K562 (cell line): ENCODE measurements at regions not wholly inside any gene's neighbourhood (a gene's known extent, or its start where the extent isn't known, plus 50 kb on each side); places are given as distances from the start of the nearest gene placed in this dataset.

ENCODE experiments used
- ATAC-seq: fragments of 200-7000 bp; cut with Tn5 transposase; 3 replicates; pipeline ENCODE4 v1.9.1; 2020; ENCODE audit warnings: moderate library complexity
- BruUV-seq: library from RNA; stranded (reverse); fragments of 400-500 nt; replicated peaks from 2 replicates; lab custom pipeline; 2021; lab: Mats Ljungman, UMichigan
- CTCF ChIA-PET: fragments of 300-600 bp; formaldehyde crosslinking; extraction: SDS; loops from one replicate; lab custom pipeline; 2021; ENCODE audit warnings: low intra/inter-chr PET ratio; lab: Yijun Ruan, JAX
- POLR2A ChIA-PET: fragments of 300-600, 350-650 bp; sonication (Branson Sonifier 250); formaldehyde crosslinking; extraction: SDS; loops from one replicate; lab custom pipeline; 2021; ENCODE audit warnings: antibody characterized with exemption, inconsistent platforms; lab: Yijun Ruan, JAX
- DNase-seq, 4 experiments: peaks; one replicate each; pipeline versions ENCODE4 v3.0.0 to v3.0.0-alpha.2; 2011 to 2018; ENCODE audit warnings: low spot score in 3 of 4, mixed read lengths in 3 of 4; ENCODE audit errors: extremely low read depth in 1 of 4
- FAIRE-seq: peaks from 2 replicates; lab custom pipeline; 2011; peaks lifted over from hg19 to GRCh38; lab: Jason Lieb, UNC
- H2AFZ ChIP-seq: 2 replicates; pipeline ENCODE4 v1.6.0; 2011; ENCODE audit warnings: low read depth, low read length, control low read depth, inconsistent platforms
- H3K27ac ChIP-seq: fragments of 200-600 bp; 3 replicates; pipeline ENCODE4 v1.8.0; 2011; ENCODE audit warnings: low read depth, mild to moderate bottlenecking, control low read depth, inconsistent platforms, low read length, moderate library complexity, mixed read lengths; ENCODE audit errors: extremely low read depth
- H3K27me3 ChIP-seq, 2 experiments: fragments of 300-600 bp in 1 of 2; 2 replicates in 1 of 2; 3 replicates in 1 of 2; pipeline versions ENCODE4 v1.6.0 to v1.8.0; 2011; ENCODE audit warnings: inconsistent platforms in 2 of 2, low read length in 2 of 2, mild to moderate bottlenecking in 1 of 2, mixed read lengths in 1 of 2, moderate library complexity in 1 of 2; ENCODE audit not compliant: control insufficient read depth in 2 of 2, insufficient read depth in 2 of 2
- H3K36me3 ChIP-seq: fragments of 300-600 bp; 3 replicates; pipeline ENCODE4 v1.8.0; 2011; ENCODE audit warnings: mild to moderate bottlenecking, low read length, inconsistent platforms; ENCODE audit not compliant: control insufficient read depth, insufficient read depth
- H3K4me1 ChIP-seq, 2 experiments: fragments of 200-600 bp in 1 of 2; replicated peaks in 1 of 2; 2 replicates in 1 of 2; 3 replicates in 1 of 2; pipeline versions ENCODE4 v1.5.1 to v1.8.0; 2011; ENCODE audit warnings: inconsistent platforms in 2 of 2, low read length in 2 of 2, mild to moderate bottlenecking in 1 of 2, mixed read lengths in 1 of 2, moderate library complexity in 1 of 2; ENCODE audit not compliant: control insufficient read depth in 2 of 2, insufficient read depth in 2 of 2
- H3K4me2 ChIP-seq: 2 replicates; pipeline ENCODE4 v1.6.1; 2011; ENCODE audit warnings: low read length, control low read depth, inconsistent platforms, mixed read lengths; ENCODE audit not compliant: insufficient read depth
- H3K4me3 ChIP-seq: fragments of 200-600 bp; sonication (generic), shearing (Covaris generic); 2 replicates; pipeline ENCODE4 v1.5.1; 2016; ENCODE audit warnings: control low read depth, inconsistent platforms
- H3K79me2 ChIP-seq: fragments of 200-600 bp; 3 replicates; pipeline ENCODE4 v1.8.0; 2011; ENCODE audit warnings: low read length, inconsistent platforms; ENCODE audit not compliant: control insufficient read depth, insufficient read depth
- H3K9ac ChIP-seq, 2 experiments: 2 replicates each; pipeline versions ENCODE4 v1.6.0 to v1.6.1; 2011; ENCODE audit warnings: low read depth in 2 of 2, low read length in 2 of 2, control low read depth in 1 of 2, inconsistent platforms in 1 of 2, mild to moderate bottlenecking in 1 of 2, mixed read lengths in 1 of 2; ENCODE audit not compliant: insufficient read depth in 1 of 2
- H3K9me1 ChIP-seq: one replicate; pipeline ENCODE4 v1.6.0; 2011; ENCODE audit warnings: inconsistent platforms, mild to moderate bottlenecking, low read length, moderate library complexity; ENCODE audit not compliant: control insufficient read depth, insufficient read depth
- H3K9me3 ChIP-seq: replicated peaks from 2 replicates; pipeline ENCODE4 v1.5.1; 2011; ENCODE audit warnings: low read depth, low read length, inconsistent platforms; ENCODE audit not compliant: control insufficient read depth, insufficient read depth
- H4K20me1 ChIP-seq: replicated peaks from 2 replicates; pipeline ENCODE4 v1.6.1; 2011; ENCODE audit warnings: low read length, inconsistent platforms, mixed read lengths; ENCODE audit not compliant: control insufficient read depth, insufficient read depth
- CREM ChIP-seq: IDR thresholded peaks from 2 replicates; pipeline ENCODE4 v1.6.1; 2014; ENCODE audit warnings: antibody characterized with exemption, low read depth
- EHMT2 ChIP-seq: fragments of 450-650 bp; IDR thresholded peaks from 2 replicates; pipeline ENCODE4 v1.6.1; 2018; ENCODE audit warnings: antibody characterized with exemption
- FOXA1 ChIP-seq: fragments of 450-650 bp; IDR thresholded peaks from 2 replicates; pipeline ENCODE4 v1.6.1; 2016; ENCODE audit warnings: mild to moderate bottlenecking, borderline replicate concordance
- FOXO4 ChIP-seq: fragments of 450-650 bp; formaldehyde crosslinking; IDR thresholded peaks from 2 replicates; pipeline ENCODE4 v1.4.0; 2020; ENCODE audit warnings: mild to moderate bottlenecking, moderate library complexity
- GABPA ChIP-seq: fragments of 200-800 bp; sonication (Bioruptor generic); conservative IDR thresholded peaks from 2 replicates; pipeline ENCODE4 v1.6.1; 2016; ENCODE audit warnings: low read depth, missing genetic modification characterization, missing compliant biosample characterization
- HMGN3 ChIP-seq: IDR thresholded peaks from 2 replicates; pipeline ENCODE4 v1.6.1; 2011; ENCODE audit warnings: borderline replicate concordance, low read depth, mild to moderate bottlenecking, mixed read lengths, low read length; ENCODE audit not compliant: insufficient read length; ENCODE audit errors: extremely low read depth
- POLR2G ChIP-seq: fragments of 200-400 bp; formaldehyde crosslinking; IDR thresholded peaks from 2 replicates; pipeline ENCODE4 v1.6.1; 2017; ENCODE audit warnings: low read depth, mild to moderate bottlenecking, antibody characterized with exemption, low read length, moderate library complexity
- POLR3G ChIP-seq: IDR thresholded peaks from 2 replicates; pipeline ENCODE4 v1.6.1; 2011; ENCODE audit not compliant: insufficient read length, insufficient replicate concordance; ENCODE audit errors: extremely low read depth
- RBFOX2 ChIP-seq: fragments of 200-400 bp; formaldehyde crosslinking; IDR thresholded peaks from 2 replicates; pipeline ENCODE4 v1.6.1; 2017; ENCODE audit warnings: low read depth, mild to moderate bottlenecking, low read length, moderate library complexity
- ZNF586 ChIP-seq: fragments of 450-650 bp; formaldehyde crosslinking; conservative IDR thresholded peaks from 2 replicates; pipeline ENCODE4 v1.4.0; 2020; ENCODE audit warnings: mild to moderate bottlenecking, moderate library complexity
- WGBS: fragments of 100-300 bp; shearing (Covaris generic); methylation state at CpG from one replicate; pipeline ENCODE4 v1.1.6; 2016; ENCODE audit warnings: low coverage, mixed read lengths; ENCODE audit not compliant: insufficient coverage; ENCODE audit errors: missing lambda C conversion rate; 5-methylcytosine and 5-hydroxymethylcytosine counted together
- in situ Hi-C: fragments of 300-500 bp; cut with MboI; formaldehyde crosslinking; loops from 4 replicates; pipeline ENCODE4 v1.15.0; 2018; ENCODE audit warnings: inconsistent platforms, mixed read lengths
- intact Hi-C: fragments of 100-400 bp; cut with micrococcal nuclease; formaldehyde crosslinking; loops from 2 replicates; pipeline ENCODE4 v1.14.2; 2022
- TF ChIP-seq, protein P1 (sequence below): sonication (generic); formaldehyde crosslinking; IDR thresholded peaks from 2 replicates; pipeline ENCODE4 v1.8.0; 2023; ENCODE audit warnings: missing genetic modification reagents, mild to moderate bottlenecking, borderline replicate concordance
- TF ChIP-seq, protein P2 (sequence below), 2 experiments: fragments of 150-350 bp in 1 of 2; IDR thresholded peaks; 2 replicates each; pipeline ENCODE4 v1.6.1; 2012 to 2016; ENCODE audit warnings: low read depth in 2 of 2, low read length in 2 of 2, mild to moderate bottlenecking in 1 of 2, moderate library complexity in 1 of 2

- POLR2A ChIA-PET = interaction anchor here (0.6 kb wide), 1 partner anchor 384 kb away, joined by 4 read pairs; no protein-coding TSS in a partner anchor
- TF ChIP-seq EHMT2 = no peak
- no peak for TF ChIP-seq FOXO4 (CRISPR knock-in tag)
- no peak for TF ChIP-seq POLR3G
- TF ChIP-seq CREM = no peak
- TF ChIP-seq, protein P1, sequence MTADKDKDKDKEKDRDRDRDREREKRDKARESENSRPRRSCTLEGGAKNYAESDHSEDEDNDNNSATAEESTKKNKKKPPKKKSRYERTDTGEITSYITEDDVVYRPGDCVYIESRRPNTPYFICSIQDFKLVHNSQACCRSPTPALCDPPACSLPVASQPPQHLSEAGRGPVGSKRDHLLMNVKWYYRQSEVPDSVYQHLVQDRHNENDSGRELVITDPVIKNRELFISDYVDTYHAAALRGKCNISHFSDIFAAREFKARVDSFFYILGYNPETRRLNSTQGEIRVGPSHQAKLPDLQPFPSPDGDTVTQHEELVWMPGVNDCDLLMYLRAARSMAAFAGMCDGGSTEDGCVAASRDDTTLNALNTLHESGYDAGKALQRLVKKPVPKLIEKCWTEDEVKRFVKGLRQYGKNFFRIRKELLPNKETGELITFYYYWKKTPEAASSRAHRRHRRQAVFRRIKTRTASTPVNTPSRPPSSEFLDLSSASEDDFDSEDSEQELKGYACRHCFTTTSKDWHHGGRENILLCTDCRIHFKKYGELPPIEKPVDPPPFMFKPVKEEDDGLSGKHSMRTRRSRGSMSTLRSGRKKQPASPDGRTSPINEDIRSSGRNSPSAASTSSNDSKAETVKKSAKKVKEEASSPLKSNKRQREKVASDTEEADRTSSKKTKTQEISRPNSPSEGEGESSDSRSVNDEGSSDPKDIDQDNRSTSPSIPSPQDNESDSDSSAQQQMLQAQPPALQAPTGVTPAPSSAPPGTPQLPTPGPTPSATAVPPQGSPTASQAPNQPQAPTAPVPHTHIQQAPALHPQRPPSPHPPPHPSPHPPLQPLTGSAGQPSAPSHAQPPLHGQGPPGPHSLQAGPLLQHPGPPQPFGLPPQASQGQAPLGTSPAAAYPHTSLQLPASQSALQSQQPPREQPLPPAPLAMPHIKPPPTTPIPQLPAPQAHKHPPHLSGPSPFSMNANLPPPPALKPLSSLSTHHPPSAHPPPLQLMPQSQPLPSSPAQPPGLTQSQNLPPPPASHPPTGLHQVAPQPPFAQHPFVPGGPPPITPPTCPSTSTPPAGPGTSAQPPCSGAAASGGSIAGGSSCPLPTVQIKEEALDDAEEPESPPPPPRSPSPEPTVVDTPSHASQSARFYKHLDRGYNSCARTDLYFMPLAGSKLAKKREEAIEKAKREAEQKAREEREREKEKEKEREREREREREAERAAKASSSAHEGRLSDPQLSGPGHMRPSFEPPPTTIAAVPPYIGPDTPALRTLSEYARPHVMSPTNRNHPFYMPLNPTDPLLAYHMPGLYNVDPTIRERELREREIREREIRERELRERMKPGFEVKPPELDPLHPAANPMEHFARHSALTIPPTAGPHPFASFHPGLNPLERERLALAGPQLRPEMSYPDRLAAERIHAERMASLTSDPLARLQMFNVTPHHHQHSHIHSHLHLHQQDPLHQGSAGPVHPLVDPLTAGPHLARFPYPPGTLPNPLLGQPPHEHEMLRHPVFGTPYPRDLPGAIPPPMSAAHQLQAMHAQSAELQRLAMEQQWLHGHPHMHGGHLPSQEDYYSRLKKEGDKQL = no peak
- TF ChIP-seq FOXA1 = no peak
- no peak for TF ChIP-seq HMGN3
- no peak for TF ChIP-seq GABPA (tag)
- TF ChIP-seq POLR2G = no peak
- no peak for TF ChIP-seq ZNF586
- TF ChIP-seq, protein P2, sequence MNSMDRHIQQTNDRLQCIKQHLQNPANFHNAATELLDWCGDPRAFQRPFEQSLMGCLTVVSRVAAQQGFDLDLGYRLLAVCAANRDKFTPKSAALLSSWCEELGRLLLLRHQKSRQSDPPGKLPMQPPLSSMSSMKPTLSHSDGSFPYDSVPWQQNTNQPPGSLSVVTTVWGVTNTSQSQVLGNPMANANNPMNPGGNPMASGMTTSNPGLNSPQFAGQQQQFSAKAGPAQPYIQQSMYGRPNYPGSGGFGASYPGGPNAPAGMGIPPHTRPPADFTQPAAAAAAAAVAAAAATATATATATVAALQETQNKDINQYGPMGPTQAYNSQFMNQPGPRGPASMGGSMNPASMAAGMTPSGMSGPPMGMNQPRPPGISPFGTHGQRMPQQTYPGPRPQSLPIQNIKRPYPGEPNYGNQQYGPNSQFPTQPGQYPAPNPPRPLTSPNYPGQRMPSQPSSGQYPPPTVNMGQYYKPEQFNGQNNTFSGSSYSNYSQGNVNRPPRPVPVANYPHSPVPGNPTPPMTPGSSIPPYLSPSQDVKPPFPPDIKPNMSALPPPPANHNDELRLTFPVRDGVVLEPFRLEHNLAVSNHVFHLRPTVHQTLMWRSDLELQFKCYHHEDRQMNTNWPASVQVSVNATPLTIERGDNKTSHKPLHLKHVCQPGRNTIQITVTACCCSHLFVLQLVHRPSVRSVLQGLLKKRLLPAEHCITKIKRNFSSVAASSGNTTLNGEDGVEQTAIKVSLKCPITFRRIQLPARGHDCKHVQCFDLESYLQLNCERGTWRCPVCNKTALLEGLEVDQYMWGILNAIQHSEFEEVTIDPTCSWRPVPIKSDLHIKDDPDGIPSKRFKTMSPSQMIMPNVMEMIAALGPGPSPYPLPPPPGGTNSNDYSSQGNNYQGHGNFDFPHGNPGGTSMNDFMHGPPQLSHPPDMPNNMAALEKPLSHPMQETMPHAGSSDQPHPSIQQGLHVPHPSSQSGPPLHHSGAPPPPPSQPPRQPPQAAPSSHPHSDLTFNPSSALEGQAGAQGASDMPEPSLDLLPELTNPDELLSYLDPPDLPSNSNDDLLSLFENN (IDR thresholded peaks at IDR 0.05; ENCODE audit: low read depth in 2 of 2, low read length in 2 of 2) = no peak
- no peak for TF ChIP-seq RBFOX2
Measured at GRCh38 chr2:217256251-217256650, 396.4 kb upstream of the TNP1 start.

More at GRCh38 chr2:217256251-217256650, 396.4 kb upstream of the TNP1 start:
- Histone ChIP-seq H3K36me3 (no peaks in the 10 kb centered on the region), H3K27ac (no peak overlapping the region), H3K9me1 (no peaks in the 10 kb centered on the region), H3K4me2 (no peak overlapping the region), H4K20me1 (no peaks in the 10 kb centered on the region), H3K9ac (no peak overlapping the region), H3K79me2 (no peaks in the 10 kb centered on the region), H2AFZ (no peak overlapping the region), H3K9me3 (no peaks in the 10 kb centered on the region), H3K4me1 (no peaks in the 10 kb centered on the region), H3K4me3 (no peak overlapping the region), H3K27me3 (no peaks in the 10 kb centered on the region)
- 0% methylated on average over 3 of the region's 3 CpGs for WGBS
- ATAC-seq (no peak), FAIRE-seq (no peak), DNase-seq (no peak)
- CTCF ChIA-PET = no interaction called here
- in situ Hi-C loops = no loop called here
- intact Hi-C loops = no loop called here
- no TSS peak for BruUV-seq
